ENCODE measurements at regions not wholly inside any gene's neighbourhood (a gene's known extent, or its start where the extent isn't known, plus 50 kb on each side); places are given as distances from the start of the nearest gene placed in this dataset.
"Not testable (repeated sequence)": the region's sequence is repeated elsewhere in the genome, so short reads cannot be mapped to it uniquely, and the experiment has no call there.

- no peak for TF ChIP-seq CTCF (IDR thresholded peaks at IDR 0.05; ENCODE audit: insufficient read depth, low read length, poor library complexity, severe bottlenecking)
- no peaks in the 10 kb centered on the region for H3K36me3 ChIP-seq (ENCODE audit: control insufficient read depth, insufficient read depth, low read length)
- H3K27me3 ChIP-seq (replicated peaks; ENCODE audit: control insufficient read depth, insufficient read depth, low read length) = no peaks in the 10 kb centered on the region
- DNase-seq (ENCODE audit: extremely low read depth, insufficient read length) = no peak
- no peak overlapping the region for H3K4me3 ChIP-seq (replicated peaks; ENCODE audit: low read depth, low read length)
These were observed 2441.7 kb downstream of the ARAP2 start for GRCh38 chr4:33802578-33802977.

GRCh38 chr4:33825685-33826084, 2418.6 kb downstream of the ARAP2 start:
- no peak for DNase-seq (ENCODE audit: extremely low read depth, insufficient read length)
- Histone ChIP-seq H3K36me3 (ENCODE audit: control insufficient read depth, insufficient read depth, low read length) (no peaks in the 10 kb centered on the region), H3K4me3 (replicated peaks; ENCODE audit: low read depth, low read length) (no peak overlapping the region), H3K27me3 (replicated peaks; ENCODE audit: control insufficient read depth, insufficient read depth, low read length) (no peaks in the 10 kb centered on the region)
- TF ChIP-seq CTCF (IDR thresholded peaks at IDR 0.05; ENCODE audit: insufficient read depth, low read length, poor library complexity, severe bottlenecking) = no peak

GRCh38 chr4:33829356-33829755, 2415.0 kb downstream of the ARAP2 start:
- not testable (repeated sequence) for H3K36me3 ChIP-seq (ENCODE audit: control insufficient read depth, insufficient read depth, low read length); H3K4me3 ChIP-seq (replicated peaks; ENCODE audit: low read depth, low read length); DNase-seq (ENCODE audit: extremely low read depth, insufficient read length); H3K27me3 ChIP-seq (replicated peaks; ENCODE audit: control insufficient read depth, insufficient read depth, low read length)

- Histone ChIP-seq H3K4me3 (replicated peaks; ENCODE audit: low read depth, low read length) (no peak overlapping the region), H3K36me3 (ENCODE audit: control insufficient read depth, insufficient read depth, low read length) (no peaks in the 10 kb centered on the region), H3K27me3 (replicated peaks; ENCODE audit: control insufficient read depth, insufficient read depth, low read length) (no peaks in the 10 kb centered on the region)
- TF ChIP-seq CTCF (IDR thresholded peaks at IDR 0.05; ENCODE audit: insufficient read depth, low read length, poor library complexity, severe bottlenecking) = no peak
- no peak for DNase-seq (ENCODE audit: extremely low read depth, insufficient read length)
These were observed 2412.8 kb downstream of the ARAP2 start for GRCh38 chr4:33831442-33832066.

GRCh38 chr4:33835764-33836163, 2408.6 kb downstream of the ARAP2 start:
- H3K4me3 ChIP-seq (replicated peaks; ENCODE audit: low read depth, low read length); H3K27me3 ChIP-seq (replicated peaks; ENCODE audit: control insufficient read depth, insufficient read depth, low read length); H3K36me3 ChIP-seq (ENCODE audit: control insufficient read depth, insufficient read depth, low read length); DNase-seq (ENCODE audit: extremely low read depth, insufficient read length): not testable (repeated sequence)

- no peak for DNase-seq (ENCODE audit: extremely low read depth, insufficient read length)
- no peaks in the 10 kb centered on the region for H3K36me3 ChIP-seq (ENCODE audit: control insufficient read depth, insufficient read depth, low read length)
- no peaks in the 10 kb centered on the region for H3K27me3 ChIP-seq (replicated peaks; ENCODE audit: control insufficient read depth, insufficient read depth, low read length)
- no peak overlapping the region for H3K4me3 ChIP-seq (replicated peaks; ENCODE audit: low read depth, low read length)
- no peak for TF ChIP-seq CTCF (IDR thresholded peaks at IDR 0.05; ENCODE audit: insufficient read depth, low read length, poor library complexity, severe bottlenecking)
These were observed 2407.1 kb downstream of the ARAP2 start for GRCh38 chr4:33837043-33837838.
